Naive B cell (primary cell): ENCODE measurements at regions not wholly inside any gene's neighbourhood (a gene's known extent, or its start where the extent isn't known, plus 50 kb on each side); places are given as distances from the start of the nearest gene placed in this dataset.

Experiments
- ATAC-seq, 2 donors: fragments of 150-1000 bp; cut with Tn5 transposase; 2 replicates each; pipeline ENCODE4 v1.10.0; 2021; ENCODE audit warnings: low read depth in 2 of 2, mild to moderate bottlenecking in 2 of 2, moderate library complexity in 2 of 2
- DNase-seq: peaks from one replicate; pipeline ENCODE4 v3.0.0; 2022
- H3K27ac Mint-ChIP-seq, 6 donors: one replicate each; pipeline ENCODE4 v1.8.0; 2020 to 2022; ENCODE audit warnings: mild to moderate bottlenecking in 6 of 6, mixed read lengths in 6 of 6, moderate library complexity in 5 of 6, inconsistent platforms in 2 of 6
- H3K27me3 Mint-ChIP-seq, 3 donors: one replicate each; pipeline ENCODE4 v1.8.0; 2021 to 2022; ENCODE audit warnings: mixed read lengths in 3 of 3, mild to moderate bottlenecking in 1 of 3
- H3K36me3 Mint-ChIP-seq, 2 donors: one replicate each; pipeline ENCODE4 v1.8.0; 2020 to 2022; ENCODE audit warnings: mixed read lengths in 2 of 2, inconsistent platforms in 1 of 2, mild to moderate bottlenecking in 1 of 2
- H3K4me1 Mint-ChIP-seq, 3 donors: one replicate each; pipeline ENCODE4 v1.8.0; 2020 to 2022; ENCODE audit warnings: mixed read lengths in 3 of 3, inconsistent platforms in 1 of 3, mild to moderate bottlenecking in 1 of 3, moderate library complexity in 1 of 3
- H3K4me3 Mint-ChIP-seq, 8 donors: one replicate each; pipeline ENCODE4 v1.8.0; 2020 to 2022; ENCODE audit warnings: mild to moderate bottlenecking in 8 of 8, mixed read lengths in 8 of 8, moderate library complexity in 8 of 8, inconsistent platforms in 2 of 8
- H3K9me3 Mint-ChIP-seq, 7 donors: one replicate each; pipeline ENCODE4 v1.8.0; 2020 to 2022; ENCODE audit warnings: mixed read lengths in 7 of 7, mild to moderate bottlenecking in 5 of 7, inconsistent platforms in 2 of 7, moderate library complexity in 1 of 7

GRCh38 chr1:228810878-228811711 is 75.8 kb downstream of the RHOU start:
- Mint-ChIP-seq H3K27ac (peak overlapping the region; percentile 14 to 92 (median 72)), H3K9me3 (no peaks in the 10 kb centered on the region), H3K36me3 (no peaks in the 10 kb centered on the region), H3K27me3 (no peaks in the 10 kb centered on the region), H3K4me3 (peak overlapping the region in 3 of 8 donors; percentile 34 to 76 (median 47)), H3K4me1 (peaks cover 11 to 37% (median 27%) of the 10 kb centered on the region in 3 donors)
- peak in 1 of 2 donors; percentile 49 for ATAC-seq
- no peak for DNase-seq

- H3K36me3 Mint-ChIP-seq, result no peaks in the 10 kb centered on the region
- peaks cover 11 to 37% (median 27%) of the 10 kb centered on the region in 3 donors for H3K4me1 Mint-ChIP-seq
- DNase-seq (no peak), ATAC-seq (no peak)
- H3K9me3 Mint-ChIP-seq, result no peaks in the 10 kb centered on the region
- peak overlapping the region in 4 of 6 donors; percentile 14 to 60 (median 21) for H3K27ac Mint-ChIP-seq
- H3K27me3 Mint-ChIP-seq, result no peaks in the 10 kb centered on the region
- peak overlapping the region in 1 of 8 donors; percentile 57 for H3K4me3 Mint-ChIP-seq
These were observed 76.5 kb downstream of the RHOU start for GRCh38 chr1:228811712-228812305.

- Mint-ChIP-seq H3K9me3 (no peaks in the 10 kb centered on the region), H3K27me3 (no peaks in the 10 kb centered on the region), H3K4me1 (peaks cover 11 to 37% (median 27%) of the 10 kb centered on the region in 3 donors), H3K4me3 (no peak overlapping the region), H3K36me3 (no peaks in the 10 kb centered on the region), H3K27ac (no peak overlapping the region)
- DNase-seq, result no peak
- no peak for ATAC-seq
These were observed 77.7 kb downstream of the RHOU start for GRCh38 chr1:228812961-228813360.

GRCh38 chr1:228814176-228814575 is 78.9 kb downstream of the RHOU start:
- Mint-ChIP-seq H3K4me1 (peaks cover 11 to 33% (median 23%) of the 10 kb centered on the region in 3 donors), H3K9me3 (no peaks in the 10 kb centered on the region), H3K4me3 (no peak overlapping the region), H3K36me3 (no peaks in the 10 kb centered on the region), H3K27ac (no peak overlapping the region), H3K27me3 (no peaks in the 10 kb centered on the region)
- no peak for DNase-seq
- no peak for ATAC-seq

GRCh38 chr1:228818296-228818695 is 83.0 kb downstream of the RHOU start:
- Mint-ChIP-seq H3K4me3 (no peak overlapping the region), H3K27me3 (no peaks in the 10 kb centered on the region), H3K9me3 (peaks cover 0 to 3% (median 0%) of the 10 kb centered on the region in 7 donors), H3K27ac (no peak overlapping the region), H3K4me1 (no peaks in the 10 kb centered on the region), H3K36me3 (no peaks in the 10 kb centered on the region)
- ATAC-seq (no peak), DNase-seq (no peak)

- H3K36me3 Mint-ChIP-seq, result no peaks in the 10 kb centered on the region
- no peaks in the 10 kb centered on the region for H3K4me1 Mint-ChIP-seq
- H3K27me3 Mint-ChIP-seq, result no peaks in the 10 kb centered on the region
- H3K9me3 Mint-ChIP-seq, result peaks cover 0 to 3% (median 0%) of the 10 kb centered on the region in 7 donors
- H3K4me3 Mint-ChIP-seq, result no peak overlapping the region
- no peak for DNase-seq
- ATAC-seq, result no peak
- H3K27ac Mint-ChIP-seq, result no peak overlapping the region
These were observed 83.8 kb downstream of the RHOU start for GRCh38 chr1:228818928-228819630.

- Mint-ChIP-seq H3K9me3 (peaks cover 0 to 3% (median 0%) of the 10 kb centered on the region in 7 donors), H3K4me1 (peaks cover under 1 to 7% (median 5%) of the 10 kb centered on the region in 3 donors), H3K4me3 (no peak overlapping the region), H3K36me3 (no peaks in the 10 kb centered on the region), H3K27ac (no peak overlapping the region), H3K27me3 (peaks cover 0 to 6% (median 0%) of the 10 kb centered on the region in 3 donors)
- no peak for ATAC-seq
- DNase-seq, result no peak
These were observed 86.0 kb downstream of the RHOU start for GRCh38 chr1:228821252-228821651.

GRCh38 chr1:228823200-228823599 is 87.9 kb downstream of the RHOU start:
- H3K36me3 Mint-ChIP-seq, result no peaks in the 10 kb centered on the region
- peaks cover 5 to 12% (median 10%) of the 10 kb centered on the region in 3 donors for H3K4me1 Mint-ChIP-seq
- H3K27me3 Mint-ChIP-seq, result peaks cover 0 to 6% (median 5%) of the 10 kb centered on the region in 3 donors
- no peak overlapping the region for H3K27ac Mint-ChIP-seq
- peaks cover 0 to 3% (median 0%) of the 10 kb centered on the region in 7 donors for H3K9me3 Mint-ChIP-seq
- ATAC-seq (no peak), DNase-seq (no peak)
- H3K4me3 Mint-ChIP-seq, result no peak overlapping the region

GRCh38 chr1:228824366-228824765 is 89.1 kb downstream of the RHOU start:
- peaks cover 0 to 6% (median 5%) of the 10 kb centered on the region in 3 donors for H3K27me3 Mint-ChIP-seq
- ATAC-seq (no peak), DNase-seq (no peak)
- H3K9me3 Mint-ChIP-seq, result peaks cover 0 to 2% (median under 1%) of the 10 kb centered on the region in 7 donors
- H3K4me1 Mint-ChIP-seq, result peaks cover 5 to 12% (median 10%) of the 10 kb centered on the region in 3 donors
- H3K27ac Mint-ChIP-seq, result no peak overlapping the region
- H3K4me3 Mint-ChIP-seq, result no peak overlapping the region
- no peaks in the 10 kb centered on the region for H3K36me3 Mint-ChIP-seq

GRCh38 chr1:228825041-228825440 is 89.8 kb downstream of the RHOU start:
- H3K9me3 Mint-ChIP-seq, result peaks cover 0 to 4% (median 1%) of the 10 kb centered on the region in 7 donors
- H3K4me1 Mint-ChIP-seq, result peaks cover 5 to 12% (median 10%) of the 10 kb centered on the region in 3 donors
- H3K27ac Mint-ChIP-seq, result no peak overlapping the region
- H3K36me3 Mint-ChIP-seq, result no peaks in the 10 kb centered on the region
- DNase-seq (no peak), ATAC-seq (no peak)
- no peak overlapping the region for H3K4me3 Mint-ChIP-seq
- H3K27me3 Mint-ChIP-seq, result peaks cover 3 to 6% (median 5%) of the 10 kb centered on the region in 3 donors

- ATAC-seq, result no peak
- H3K9me3 Mint-ChIP-seq, result peaks cover 0 to 4% (median 1%) of the 10 kb centered on the region in 7 donors
- peaks cover 5 to 12% (median 10%) of the 10 kb centered on the region in 3 donors for H3K4me1 Mint-ChIP-seq
- H3K27ac Mint-ChIP-seq, result no peak overlapping the region
- no peak for DNase-seq
- H3K36me3 Mint-ChIP-seq, result no peaks in the 10 kb centered on the region
- no peak overlapping the region for H3K4me3 Mint-ChIP-seq
- peaks cover 3 to 6% (median 5%) of the 10 kb centered on the region in 3 donors for H3K27me3 Mint-ChIP-seq
These were observed 90.7 kb downstream of the RHOU start for GRCh38 chr1:228825840-228826484.

GRCh38 chr1:228827019-228827418 is 91.7 kb downstream of the RHOU start:
- Mint-ChIP-seq H3K9me3 (peaks cover 0 to 4% (median 1%) of the 10 kb centered on the region in 7 donors), H3K27me3 (peaks cover 3 to 6% (median 5%) of the 10 kb centered on the region in 3 donors), H3K4me1 (peaks cover 5 to 12% (median 10%) of the 10 kb centered on the region in 3 donors), H3K27ac (no peak overlapping the region), H3K36me3 (no peaks in the 10 kb centered on the region), H3K4me3 (no peak overlapping the region)
- no peak for DNase-seq
- ATAC-seq, result no peak

GRCh38 chr1:228828151-228828550 is 92.9 kb downstream of the RHOU start:
- ATAC-seq (no peak), DNase-seq (no peak)
- Mint-ChIP-seq H3K9me3 (peaks cover 0 to 4% (median 1%) of the 10 kb centered on the region in 7 donors), H3K36me3 (no peaks in the 10 kb centered on the region), H3K4me1 (peaks cover 5 to 12% (median 10%) of the 10 kb centered on the region in 3 donors), H3K27ac (no peak overlapping the region), H3K27me3 (peaks cover 3 to 6% (median 5%) of the 10 kb centered on the region in 3 donors), H3K4me3 (no peak overlapping the region)
